Heart left ventricle (tissue), 16 donors: ENCODE measurements at regions not wholly inside any gene's neighbourhood (a gene's known extent, or its start where the extent isn't known, plus 50 kb on each side); places are given as distances from the start of the nearest gene placed in this dataset.

Experiments used
- ATAC-seq, 4 donors: fragments of 200-7000 bp; cut with Tn5 transposase; one replicate each; pipeline ENCODE4 v1.9.1; 2020 to 2022; ENCODE audit warnings: moderate library complexity in 4 of 4, mild to moderate bottlenecking in 3 of 4, moderate number of reproducible peaks in 1 of 4
- DNase-seq, 5 donors: peaks; one replicate each; pipeline ENCODE4 v3.0.0-alpha.2; 2020
- H3K27ac ChIP-seq, 12 donors: fragments of 200-600 bp; sonication (generic) in 4 of 12; one replicate each; pipeline versions ENCODE4 v1.5.0 to v1.8.0; 2016 to 2022; ENCODE audit warnings: mild to moderate bottlenecking in 2 of 12
- H3K27me3 ChIP-seq, 9 donors: fragments of 200-600 bp; sonication (generic) in 2 of 9; one replicate each; pipeline versions ENCODE4 v1.5.1 to v1.8.0; 2016 to 2022; ENCODE audit warnings: mild to moderate bottlenecking in 3 of 9
- H3K36me3 ChIP-seq, 9 donors: fragments of 200-600 bp; sonication (generic) in 2 of 9; one replicate each; pipeline versions ENCODE4 v1.5.0 to v1.8.0; 2018 to 2022; ENCODE audit warnings: mild to moderate bottlenecking in 2 of 9
- H3K4me1 ChIP-seq, 12 donors: fragments of 200-600 bp; sonication (generic) in 4 of 12; one replicate each; pipeline versions ENCODE4 v1.5.0 to v1.8.0; 2016 to 2022; ENCODE audit warnings: mild to moderate bottlenecking in 3 of 12
- H3K4me3 ChIP-seq, 12 donors: fragments of 200-600 bp; sonication (generic) in 4 of 12; one replicate each; pipeline versions ENCODE4 v1.5.0 to v1.8.0; 2017 to 2022; ENCODE audit warnings: mild to moderate bottlenecking in 9 of 12, moderate library complexity in 4 of 12
- H3K9me3 ChIP-seq, 12 donors: fragments of 200-600 bp; sonication (generic) in 4 of 12; one replicate each; pipeline versions ENCODE4 v1.5.0 to v1.8.0; 2016 to 2022; ENCODE audit warnings: mild to moderate bottlenecking in 1 of 12
- POLR2A ChIP-seq, 2 donors: fragments of 450-650 bp; IDR thresholded peaks; one replicate each; pipeline ENCODE4 v1.6.1; 2017; ENCODE audit warnings: antibody characterized with exemption in 2 of 2, mild to moderate bottlenecking in 2 of 2, moderate library complexity in 2 of 2
- WGBS, 4 donors: extraction: QIAGEN DNeasy Blood & Tissue Kit in 2 of 4; methylation state at CpG; one replicate each; pipeline versions ENCODE4 v1.1.5 to v1.1.7; 2013 to 2018; 5-methylcytosine and 5-hydroxymethylcytosine counted together
- intact Hi-C, 10 donors: fragments of 100-400 bp; cut with DNase I; formaldehyde crosslinking; loops; one replicate each; pipeline versions ENCODE4 v1.11.1 to v1.14.2; 2022
- TF ChIP-seq, protein P1 (sequence below), 12 donors: fragments of 200-600 bp; sonication (generic) in 4 of 12; IDR thresholded peaks; one replicate each; pipeline versions ENCODE4 v1.5.0 to v1.8.0; 2018 to 2022; ENCODE audit warnings: antibody characterized with exemption in 12 of 12, mild to moderate bottlenecking in 5 of 12
- donor health status: ischemic (EF 13 %, LVEDD 7.1; RV severe dilation, severe dysfunction).
- donor health status: healthy with polysubstance abuse.
- donor health status: DM: no; HTN: yes; CAD: no.
- donor health status: DM: no; HTN: no; CAD: no.
- donor health status: ischemic (EF 25% LVEDD 6.9; RV normal size, moderate dysfunction).
- donor health status: ischemic (EF 25% LVEDD 5.7; RV mildly dilated, moderate dysfunction).
- donor health status: healthy.
- donor health status: DM: yes; HTN: yes; CAD: no.
- donor health status: ischemic (EF 35%, LVEDD 5.7; RV mildly dilated, moderate dysfunction).
- donor health status: nonischemic (EF 11% LVEDD 7.7; RV severe dilation, severe dysfunction).
- donor health status: DM: yes; HTN: yes; CAD: no.
- donor health status: PGD.
- donor health status: ischemic (EF 29% LVEDD 5.4; RV normal size, mild dysfunction).
- donor health status: nonischemic (EF 23%, LVEDD 6.1; RV moderate dilation, normal function).

DNA sequence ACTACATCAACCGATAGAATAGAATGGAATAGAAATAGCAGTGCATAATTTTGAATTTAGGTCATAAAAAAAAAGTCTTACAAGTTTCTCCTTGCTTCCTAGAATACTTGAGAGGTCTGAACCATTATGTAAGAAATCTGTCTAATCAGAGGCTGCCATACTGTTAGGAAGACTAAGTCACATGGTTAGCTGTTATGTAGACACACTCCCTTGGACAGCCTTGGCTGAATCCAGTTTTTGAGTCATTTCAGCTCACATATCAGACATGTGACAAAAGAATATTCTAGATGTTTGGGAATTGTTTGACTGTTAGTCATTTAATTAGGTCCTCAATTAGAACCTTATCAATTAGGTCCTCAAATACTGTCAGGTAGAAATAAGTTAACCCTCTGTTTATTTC is 1601.4 kb downstream of the GRIK2 start:
- Histone ChIP-seq H3K4me3 (no peak overlapping the region), H3K36me3 (no peaks in the 10 kb centered on the region), H3K27me3 (no peaks in the 10 kb centered on the region), H3K27ac (no peak overlapping the region), H3K4me1 (no peaks in the 10 kb centered on the region), H3K9me3 (no peaks in the 10 kb centered on the region)
- TF ChIP-seq, protein P1, sequence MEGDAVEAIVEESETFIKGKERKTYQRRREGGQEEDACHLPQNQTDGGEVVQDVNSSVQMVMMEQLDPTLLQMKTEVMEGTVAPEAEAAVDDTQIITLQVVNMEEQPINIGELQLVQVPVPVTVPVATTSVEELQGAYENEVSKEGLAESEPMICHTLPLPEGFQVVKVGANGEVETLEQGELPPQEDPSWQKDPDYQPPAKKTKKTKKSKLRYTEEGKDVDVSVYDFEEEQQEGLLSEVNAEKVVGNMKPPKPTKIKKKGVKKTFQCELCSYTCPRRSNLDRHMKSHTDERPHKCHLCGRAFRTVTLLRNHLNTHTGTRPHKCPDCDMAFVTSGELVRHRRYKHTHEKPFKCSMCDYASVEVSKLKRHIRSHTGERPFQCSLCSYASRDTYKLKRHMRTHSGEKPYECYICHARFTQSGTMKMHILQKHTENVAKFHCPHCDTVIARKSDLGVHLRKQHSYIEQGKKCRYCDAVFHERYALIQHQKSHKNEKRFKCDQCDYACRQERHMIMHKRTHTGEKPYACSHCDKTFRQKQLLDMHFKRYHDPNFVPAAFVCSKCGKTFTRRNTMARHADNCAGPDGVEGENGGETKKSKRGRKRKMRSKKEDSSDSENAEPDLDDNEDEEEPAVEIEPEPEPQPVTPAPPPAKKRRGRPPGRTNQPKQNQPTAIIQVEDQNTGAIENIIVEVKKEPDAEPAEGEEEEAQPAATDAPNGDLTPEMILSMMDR (IDR thresholded peaks at IDR 0.05), result no peak
- no peak for TF ChIP-seq POLR2A (IDR thresholded peaks at IDR 0.05)
- ATAC-seq, result no peak
- intact Hi-C loops, result no loop called here
- WGBS, 4 donors, result 77 to 88% (median 79%) methylated on average over 1 of the region's 1 CpG
- DNase-seq, result no peak

DNA sequence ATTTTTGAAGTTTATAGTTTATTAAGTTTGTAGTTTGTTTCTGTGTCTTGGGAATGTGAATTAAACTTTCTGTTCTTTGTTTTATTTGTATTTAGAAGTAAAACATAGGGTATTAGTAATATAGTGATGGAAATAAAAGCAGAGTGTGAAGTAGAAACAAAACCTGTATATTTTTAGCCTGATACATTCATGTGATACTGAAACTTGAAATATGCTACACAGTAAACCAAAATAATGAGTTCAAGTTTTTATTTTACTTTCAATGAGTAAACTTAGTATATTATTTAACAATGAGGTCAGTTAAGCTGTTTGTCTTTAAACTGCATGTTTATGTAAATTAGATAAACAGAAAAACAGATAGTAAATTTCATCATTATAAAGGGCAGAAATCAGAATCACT is 1592.6 kb downstream of the GRIK2 start:
- H3K4me3 ChIP-seq, result no peak overlapping the region

DNA sequence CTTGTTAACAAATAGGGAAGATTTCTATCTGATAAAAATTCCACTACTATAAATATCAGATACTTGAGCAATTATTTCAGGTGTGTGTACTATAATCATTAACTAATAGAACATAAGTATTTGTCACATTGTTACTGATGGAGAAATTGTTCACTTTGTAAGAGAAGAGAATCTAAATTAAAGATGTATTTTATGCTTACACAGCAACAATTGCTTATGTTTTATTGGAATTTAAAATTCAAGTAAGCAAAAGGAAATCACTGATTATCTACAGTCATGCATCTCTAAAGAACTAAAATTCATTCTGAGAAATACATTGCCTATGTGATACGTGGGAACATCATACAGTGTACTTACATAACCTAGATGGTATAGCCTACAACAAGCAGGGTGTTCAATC is 1590.8 kb downstream of the GRIK2 start:
- ATAC-seq (no peak), DNase-seq (no peak)
- TF ChIP-seq POLR2A (IDR thresholded peaks at IDR 0.05), result no peak
- TF ChIP-seq, protein P1 (IDR thresholded peaks at IDR 0.05), result no peak
- no peaks in the 10 kb centered on the region for H3K36me3 ChIP-seq
- no peak overlapping the region for H3K27ac ChIP-seq
- H3K9me3 ChIP-seq, result peaks cover 0 to 3% (median 0%) of the 10 kb centered on the region in 12 donors
- intact Hi-C loops, result no loop called here
- no peak overlapping the region for H3K4me3 ChIP-seq
- no peaks in the 10 kb centered on the region for H3K4me1 ChIP-seq
- 76 to 92% (median 77%) methylated on average over 1 of the region's 1 CpG for WGBS, 4 donors
- H3K27me3 ChIP-seq, result no peaks in the 10 kb centered on the region

More for the DNA sequence above, 1592.6 kb downstream of the GRIK2 start:
- TF ChIP-seq, protein P1 (IDR thresholded peaks at IDR 0.05), result no peak
- TF ChIP-seq POLR2A (IDR thresholded peaks at IDR 0.05), result no peak
- DNase-seq, result no peak
- H3K27ac ChIP-seq, result no peak overlapping the region
- H3K27me3 ChIP-seq, result no peaks in the 10 kb centered on the region
- no peaks in the 10 kb centered on the region for H3K9me3 ChIP-seq
- H3K4me1 ChIP-seq, result no peaks in the 10 kb centered on the region
- intact Hi-C loops, result no loop called here
- no peaks in the 10 kb centered on the region for H3K36me3 ChIP-seq
- ATAC-seq, result no peak

DNA sequence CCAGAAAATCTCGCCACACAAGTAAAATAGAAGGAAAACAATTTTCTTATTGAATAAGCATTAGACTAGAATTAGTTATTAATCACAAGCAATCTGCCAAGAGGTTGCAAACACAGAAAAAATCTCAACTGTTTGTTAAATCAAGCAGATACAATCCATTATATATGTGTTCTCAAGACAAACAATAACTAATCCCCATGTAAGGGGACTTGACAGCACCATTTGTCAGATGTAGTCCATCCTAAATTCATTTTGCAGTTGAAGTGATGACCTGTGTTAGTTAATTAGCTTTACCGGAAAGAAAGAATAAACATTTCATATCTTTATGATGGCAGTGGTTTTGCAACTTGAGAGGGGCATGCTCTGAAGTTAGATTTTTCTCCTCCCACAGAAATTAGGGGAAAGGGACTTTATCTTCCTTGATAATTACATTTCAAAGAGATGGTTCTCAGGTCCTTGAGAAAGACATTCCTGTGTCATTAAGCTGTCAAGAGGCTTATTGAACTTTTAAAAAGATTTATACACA is 1588.0 kb downstream of the GRIK2 start:
- Histone ChIP-seq H3K36me3 (no peaks in the 10 kb centered on the region), H3K4me1 (no peaks in the 10 kb centered on the region), H3K27me3 (no peaks in the 10 kb centered on the region), H3K4me3 (no peak overlapping the region), H3K9me3 (peaks cover 0 to 3% (median 0%) of the 10 kb centered on the region in 12 donors), H3K27ac (no peak overlapping the region)
- DNase-seq (no peak), ATAC-seq (no peak)
- TF ChIP-seq, protein P1 (IDR thresholded peaks at IDR 0.05), result no peak
- no peak for TF ChIP-seq POLR2A (IDR thresholded peaks at IDR 0.05)
- 54 to 66% (median 59%) methylated on average over 2 of the region's 2 CpGs for WGBS, 4 donors
- intact Hi-C loops, result no loop called here
